Activated T-cell treated with anti-CD3 and anti-CD28 coated beads, Interleukin-2, amount 50 U/mL, for 4 hours (primary cell): ENCODE measurements at regions not wholly inside any gene's neighbourhood (a gene's known extent, or its start where the extent isn't known, plus 50 kb on each side); places are given as distances from the start of the nearest gene placed in this dataset.

Experiments
- ATAC-seq, 2 donors: fragments of 200-7000 bp; cut with Tn5 transposase; one replicate each; pipeline ENCODE4 v1.10.0; 2021
- DNase-seq: peaks from one replicate; pipeline ENCODE4 v3.0.0-alpha.2; 2020
- H3K27me3 Mint-ChIP-seq: one replicate; pipeline ENCODE4 v1.8.0; 2021; ENCODE audit warnings: low read depth, mixed read lengths
- H3K36me3 Mint-ChIP-seq: one replicate; pipeline ENCODE4 v1.8.0; 2022; ENCODE audit warnings: mixed read lengths; ENCODE audit not compliant: insufficient read depth
- H3K4me1 Mint-ChIP-seq: one replicate; pipeline ENCODE4 v1.8.0; 2021; ENCODE audit warnings: low read depth, mixed read lengths
- H3K4me3 Mint-ChIP-seq: one replicate; pipeline ENCODE4 v1.8.0; 2021; ENCODE audit warnings: mild to moderate bottlenecking, moderate library complexity, mixed read lengths
- H3K9me3 Mint-ChIP-seq: one replicate; pipeline ENCODE4 v1.8.0; 2021; ENCODE audit warnings: mixed read lengths

GRCh38 chr6:66772800-66773199 is 1065.8 kb upstream of the EYS start:
- Mint-ChIP-seq H3K4me1 (no peaks in the 10 kb centered on the region), H3K4me3 (no peak overlapping the region)
- ATAC-seq, result no peak

DNA sequence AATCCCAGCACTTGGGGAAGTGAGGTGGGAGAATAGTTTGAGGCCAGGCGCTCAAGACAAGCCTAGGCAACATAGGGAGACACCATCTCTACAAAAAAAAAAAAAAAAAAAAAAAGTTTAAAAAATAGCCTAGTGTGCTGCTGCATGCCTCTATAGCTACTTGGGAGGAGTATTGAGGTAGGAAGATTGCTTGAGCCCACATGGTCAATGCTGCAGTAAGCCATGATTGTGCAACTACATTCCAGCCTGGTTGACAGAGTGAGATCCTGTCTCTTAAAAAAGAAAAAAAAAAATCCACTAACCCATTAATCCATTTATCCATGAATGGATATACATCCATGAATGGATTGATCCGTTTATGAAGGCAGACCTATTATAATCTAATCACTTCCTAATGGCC is 1064.6 kb upstream of the EYS start:
- Mint-ChIP-seq H3K4me1 (no peaks in the 10 kb centered on the region), H3K36me3 (no peaks in the 10 kb centered on the region), H3K27me3 (no peaks in the 10 kb centered on the region), H3K9me3 (peaks cover 20% of the 10 kb centered on the region), H3K4me3 (no peak overlapping the region)
- DNase-seq (no peak), ATAC-seq (no peak)

More at GRCh38 chr6:66772800-66773199, 1065.8 kb upstream of the EYS start:
- no peaks in the 10 kb centered on the region for H3K27me3 Mint-ChIP-seq
- H3K9me3 Mint-ChIP-seq, result peaks cover 26% of the 10 kb centered on the region
- DNase-seq, result no peak
- no peaks in the 10 kb centered on the region for H3K36me3 Mint-ChIP-seq

GRCh38 chr6:66751630-66752029 is 1044.6 kb upstream of the EYS start:
- Mint-ChIP-seq H3K4me3 (no peak overlapping the region), H3K27me3 (no peaks in the 10 kb centered on the region), H3K9me3 (peaks cover 10% of the 10 kb centered on the region), H3K4me1 (no peaks in the 10 kb centered on the region), H3K36me3 (no peaks in the 10 kb centered on the region)
- ATAC-seq, result no peak
- no peak for DNase-seq

DNA sequence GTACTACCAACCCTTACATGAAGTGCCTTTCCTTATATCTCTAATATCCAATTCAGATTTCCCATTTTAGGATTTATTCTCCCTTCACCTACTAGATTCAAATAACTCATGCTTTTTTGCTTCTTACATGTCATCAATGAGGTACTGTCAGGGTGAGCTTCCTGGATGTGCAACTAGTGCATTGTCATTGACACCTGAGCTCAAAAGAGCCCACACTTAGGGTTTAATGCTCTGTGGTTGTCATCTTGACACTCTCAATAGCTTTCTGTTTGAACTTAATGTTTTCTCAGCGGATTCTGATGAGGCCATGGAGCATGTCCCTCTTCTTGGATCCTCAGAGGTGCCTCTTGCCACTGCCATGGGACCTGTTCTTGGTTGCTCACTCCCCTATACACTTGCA is 1033.3 kb upstream of the EYS start:
- no peaks in the 10 kb centered on the region for H3K4me1 Mint-ChIP-seq
- H3K27me3 Mint-ChIP-seq, result no peaks in the 10 kb centered on the region
- DNase-seq (no peak), ATAC-seq (no peak)
- no peaks in the 10 kb centered on the region for H3K36me3 Mint-ChIP-seq
- no peaks in the 10 kb centered on the region for H3K9me3 Mint-ChIP-seq
- no peak overlapping the region for H3K4me3 Mint-ChIP-seq

DNA sequence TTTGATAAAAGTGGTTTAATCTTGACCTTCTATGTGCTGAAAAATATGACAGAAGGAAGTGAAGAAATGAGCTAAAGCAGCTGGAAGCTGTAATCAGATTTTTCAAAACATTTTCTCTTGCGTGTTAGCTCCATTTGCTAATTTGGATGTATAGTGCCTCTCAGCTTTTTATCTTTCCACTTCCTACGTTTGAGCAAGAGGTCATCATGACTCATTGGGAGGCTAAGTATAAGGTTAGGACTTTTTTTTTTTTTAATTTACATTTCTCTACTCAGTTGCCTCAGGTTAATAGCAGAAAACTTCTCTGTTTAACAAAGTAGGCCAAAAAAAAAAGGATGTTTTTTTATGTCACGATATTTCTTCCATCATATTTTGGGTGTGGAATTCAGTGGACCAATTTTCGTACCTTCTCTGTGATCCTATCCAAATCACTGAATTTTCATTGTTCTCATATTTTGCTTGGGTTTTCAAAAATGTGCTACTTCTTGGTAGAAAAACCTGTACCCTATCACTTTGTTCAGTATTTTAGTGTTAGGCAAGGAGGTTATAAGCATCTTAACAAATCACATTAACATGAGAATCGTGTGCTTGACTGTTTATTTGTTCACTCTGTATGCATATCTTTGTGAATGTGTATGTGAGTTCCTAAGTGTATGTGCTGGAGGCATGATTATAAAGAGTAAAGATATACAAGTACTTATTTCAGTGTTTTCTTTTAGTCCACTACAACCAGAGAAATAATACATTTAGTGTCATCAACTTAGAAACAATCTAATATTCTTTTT is 1028.3 kb upstream of the EYS start:
- ATAC-seq, result no peak
- Mint-ChIP-seq H3K9me3 (peaks cover 5% of the 10 kb centered on the region), H3K36me3 (no peaks in the 10 kb centered on the region), H3K27me3 (no peaks in the 10 kb centered on the region), H3K4me3 (no peak overlapping the region), H3K4me1 (no peaks in the 10 kb centered on the region)
- no peak for DNase-seq

GRCh38 chr6:66731310-66731709 is 1024.3 kb upstream of the EYS start:
- Mint-ChIP-seq H3K4me1 (no peaks in the 10 kb centered on the region), H3K36me3 (no peaks in the 10 kb centered on the region), H3K27me3 (no peaks in the 10 kb centered on the region), H3K9me3 (peaks cover 6% of the 10 kb centered on the region), H3K4me3 (no peak overlapping the region)
- no peak for ATAC-seq
- no peak for DNase-seq

GRCh38 chr6:66725670-66726069 is 1018.6 kb upstream of the EYS start:
- H3K9me3 Mint-ChIP-seq, result peaks cover 11% of the 10 kb centered on the region
- H3K4me1 Mint-ChIP-seq, result no peaks in the 10 kb centered on the region
- DNase-seq, result no peak
- no peak overlapping the region for H3K4me3 Mint-ChIP-seq
- H3K36me3 Mint-ChIP-seq, result no peaks in the 10 kb centered on the region
- ATAC-seq, result no peak
- H3K27me3 Mint-ChIP-seq, result no peaks in the 10 kb centered on the region

GRCh38 chr6:66717801-66718200 is 1010.8 kb upstream of the EYS start:
- H3K36me3 Mint-ChIP-seq, result no peaks in the 10 kb centered on the region
- no peak for ATAC-seq
- H3K4me3 Mint-ChIP-seq, result no peak overlapping the region
- peaks cover 4% of the 10 kb centered on the region for H3K9me3 Mint-ChIP-seq
- DNase-seq, result no peak
- no peaks in the 10 kb centered on the region for H3K27me3 Mint-ChIP-seq
- no peaks in the 10 kb centered on the region for H3K4me1 Mint-ChIP-seq

GRCh38 chr6:66699385-66699784 is 992.4 kb upstream of the EYS start:
- ATAC-seq (no peak), DNase-seq (no peak)
- H3K9me3 Mint-ChIP-seq, result peaks cover 8% of the 10 kb centered on the region
- no peaks in the 10 kb centered on the region for H3K27me3 Mint-ChIP-seq
- H3K36me3 Mint-ChIP-seq, result no peaks in the 10 kb centered on the region
- H3K4me3 Mint-ChIP-seq, result no peak overlapping the region
- H3K4me1 Mint-ChIP-seq, result no peaks in the 10 kb centered on the region

- Mint-ChIP-seq H3K4me3 (no peak overlapping the region), H3K9me3 (peaks cover 16% of the 10 kb centered on the region)
- ATAC-seq, result no peak
These were observed 982.6 kb upstream of the EYS start for GRCh38 chr6:66689608-66690007.

DNA sequence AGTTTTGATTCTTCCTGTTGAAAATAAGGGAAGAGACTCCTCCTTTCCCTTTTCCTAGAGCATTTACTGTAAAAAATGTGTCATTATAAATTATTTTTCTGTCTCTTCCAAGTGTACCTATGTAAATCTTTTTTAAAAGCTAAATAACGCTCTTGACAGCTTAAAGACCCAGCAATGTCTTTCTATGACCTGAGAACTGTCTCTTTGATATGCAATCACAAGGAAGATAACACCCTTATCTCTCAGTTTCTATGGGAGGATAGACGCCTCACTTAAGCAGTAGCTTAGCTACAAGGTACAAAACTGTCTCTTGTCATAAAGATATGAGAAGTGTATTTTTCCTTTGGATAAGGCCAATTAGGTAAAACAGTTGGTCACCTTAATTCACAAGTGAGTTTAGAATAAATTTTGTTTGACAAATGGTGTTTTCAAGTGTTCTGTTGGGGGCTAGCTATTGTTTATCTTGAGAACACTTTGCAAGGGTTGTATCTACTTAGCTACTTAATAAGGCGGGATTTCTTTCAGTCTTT is 980.6 kb upstream of the EYS start:
- no peaks in the 10 kb centered on the region for H3K4me1 Mint-ChIP-seq
- no peak overlapping the region for H3K4me3 Mint-ChIP-seq
- no peaks in the 10 kb centered on the region for H3K36me3 Mint-ChIP-seq
- H3K27me3 Mint-ChIP-seq, result no peaks in the 10 kb centered on the region
- ATAC-seq (no peak), DNase-seq (no peak)
- peaks cover 11% of the 10 kb centered on the region for H3K9me3 Mint-ChIP-seq

More at GRCh38 chr6:66689608-66690007, 982.6 kb upstream of the EYS start:
- DNase-seq, result no peak
- no peaks in the 10 kb centered on the region for H3K4me1 Mint-ChIP-seq
- H3K36me3 Mint-ChIP-seq, result no peaks in the 10 kb centered on the region
- no peaks in the 10 kb centered on the region for H3K27me3 Mint-ChIP-seq

- no peaks in the 10 kb centered on the region for H3K36me3 Mint-ChIP-seq
- ATAC-seq (no peak), DNase-seq (no peak)
- H3K4me1 Mint-ChIP-seq, result no peaks in the 10 kb centered on the region
- H3K9me3 Mint-ChIP-seq, result peaks cover 3% of the 10 kb centered on the region
- H3K4me3 Mint-ChIP-seq, result no peak overlapping the region
- no peaks in the 10 kb centered on the region for H3K27me3 Mint-ChIP-seq
These were observed 968.9 kb upstream of the EYS start for GRCh38 chr6:66675906-66676305.

- ATAC-seq (no peak), DNase-seq (no peak)
- Mint-ChIP-seq H3K27me3 (no peaks in the 10 kb centered on the region), H3K36me3 (no peaks in the 10 kb centered on the region), H3K9me3 (no peaks in the 10 kb centered on the region), H3K4me1 (no peaks in the 10 kb centered on the region), H3K4me3 (no peak overlapping the region)
These were observed 957.1 kb upstream of the EYS start for GRCh38 chr6:66664112-66664511.

DNA sequence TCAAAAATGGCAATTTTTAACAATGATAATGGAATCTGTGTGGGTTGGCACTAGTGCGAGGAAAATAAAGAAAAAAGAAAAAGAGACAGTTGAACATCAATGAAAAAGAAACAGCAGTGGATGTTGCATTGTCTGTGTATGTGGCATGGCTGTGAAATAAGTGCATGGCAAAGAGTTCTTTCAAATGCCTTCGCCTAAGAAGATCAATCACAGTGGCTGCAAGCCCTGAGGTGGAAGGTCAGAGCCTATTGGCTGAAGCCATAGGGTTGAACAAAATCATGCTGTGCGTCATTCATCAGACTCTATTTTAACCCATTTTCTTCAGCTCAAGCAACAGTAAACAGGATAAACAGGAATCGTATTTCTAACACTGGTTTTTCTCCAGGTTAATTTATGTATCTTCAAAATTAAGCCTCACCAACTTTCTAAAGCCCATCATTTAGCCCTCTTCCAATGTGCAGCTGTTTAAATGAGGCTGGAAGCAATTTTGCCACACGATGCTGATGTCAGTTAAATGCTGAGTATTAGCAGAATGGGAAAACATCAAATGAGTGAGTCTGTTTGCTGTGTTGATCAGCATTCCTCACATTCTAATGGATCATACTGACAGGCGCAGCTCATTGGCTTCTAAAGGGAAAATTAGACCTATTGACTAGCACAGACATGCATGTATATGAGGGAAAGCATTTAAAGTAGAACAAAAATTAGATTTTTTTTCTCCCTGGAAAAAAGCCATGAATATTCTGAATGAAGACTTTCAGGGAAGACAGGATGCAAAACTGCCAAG is 955.9 kb upstream of the EYS start:
- Mint-ChIP-seq H3K4me1 (no peaks in the 10 kb centered on the region), H3K9me3 (no peaks in the 10 kb centered on the region), H3K27me3 (no peaks in the 10 kb centered on the region), H3K4me3 (no peak overlapping the region), H3K36me3 (no peaks in the 10 kb centered on the region)
- DNase-seq, result no peak
- no peak for ATAC-seq

DNA sequence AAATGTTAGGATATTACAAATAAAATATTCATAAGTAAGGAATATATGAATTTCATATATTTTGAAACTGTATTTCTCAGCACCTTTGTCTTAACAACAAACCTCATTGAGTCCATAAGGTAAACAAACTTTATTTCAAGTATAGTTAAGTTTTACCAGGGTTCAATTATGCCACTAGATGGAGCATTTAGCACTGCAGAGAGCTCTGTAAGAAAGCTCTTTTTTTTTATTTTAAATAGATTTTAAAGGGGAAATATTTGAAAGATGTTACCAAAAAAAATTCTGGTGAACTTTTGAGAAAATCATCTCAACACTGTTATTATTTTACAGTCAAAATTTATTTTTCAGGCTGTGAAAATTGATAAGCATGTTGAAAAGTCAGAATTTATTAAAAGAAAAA is 955.2 kb upstream of the EYS start:
- H3K4me1 Mint-ChIP-seq, result no peaks in the 10 kb centered on the region
- no peak for DNase-seq
- no peak overlapping the region for H3K4me3 Mint-ChIP-seq
- H3K27me3 Mint-ChIP-seq, result no peaks in the 10 kb centered on the region
- H3K36me3 Mint-ChIP-seq, result no peaks in the 10 kb centered on the region
- no peaks in the 10 kb centered on the region for H3K9me3 Mint-ChIP-seq
- no peak for ATAC-seq
